Astrocyte (in vitro differentiated cells and primary cell): ENCODE measurements at regions not wholly inside any gene's neighbourhood (a gene's known extent, or its start where the extent isn't known, plus 50 kb on each side); places are given as distances from the start of the nearest gene placed in this dataset.

Source experiments
- EZH2 ChIP-seq: IDR thresholded peaks from 2 replicates; pipeline ENCODE4 v1.6.1; 2012; ENCODE audit warnings: mild to moderate bottlenecking, low read length, inconsistent platforms; ENCODE audit not compliant: insufficient read depth
- TF ChIP-seq, protein P1 (sequence below): IDR thresholded peaks from 2 replicates; pipeline ENCODE4 v1.5.1; 2011; ENCODE audit warnings: low read depth, mild to moderate bottlenecking, inconsistent platforms, low read length, moderate library complexity; ENCODE audit not compliant: insufficient read depth

DNA sequence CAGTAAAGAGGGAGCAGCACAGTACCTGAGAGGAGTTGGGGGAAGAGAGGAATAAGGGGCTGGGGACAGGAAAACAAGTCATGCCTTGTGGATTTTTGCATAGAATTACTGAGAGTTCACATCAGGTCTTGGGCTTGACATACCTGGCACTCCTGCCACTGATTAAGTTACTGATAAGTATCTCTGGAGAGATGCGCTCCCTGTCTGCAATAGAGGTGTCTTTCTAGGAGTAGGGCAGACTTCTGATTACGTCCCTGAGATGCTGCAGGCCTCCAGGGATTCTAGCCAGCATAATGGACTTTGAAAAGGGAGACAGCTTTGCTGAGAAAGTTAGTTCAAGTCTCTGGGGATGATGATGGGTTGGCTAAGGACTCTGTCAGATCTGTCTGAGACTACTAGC, 69.4 kb downstream of the CHRNA1 start:
- TF ChIP-seq, protein P1, sequence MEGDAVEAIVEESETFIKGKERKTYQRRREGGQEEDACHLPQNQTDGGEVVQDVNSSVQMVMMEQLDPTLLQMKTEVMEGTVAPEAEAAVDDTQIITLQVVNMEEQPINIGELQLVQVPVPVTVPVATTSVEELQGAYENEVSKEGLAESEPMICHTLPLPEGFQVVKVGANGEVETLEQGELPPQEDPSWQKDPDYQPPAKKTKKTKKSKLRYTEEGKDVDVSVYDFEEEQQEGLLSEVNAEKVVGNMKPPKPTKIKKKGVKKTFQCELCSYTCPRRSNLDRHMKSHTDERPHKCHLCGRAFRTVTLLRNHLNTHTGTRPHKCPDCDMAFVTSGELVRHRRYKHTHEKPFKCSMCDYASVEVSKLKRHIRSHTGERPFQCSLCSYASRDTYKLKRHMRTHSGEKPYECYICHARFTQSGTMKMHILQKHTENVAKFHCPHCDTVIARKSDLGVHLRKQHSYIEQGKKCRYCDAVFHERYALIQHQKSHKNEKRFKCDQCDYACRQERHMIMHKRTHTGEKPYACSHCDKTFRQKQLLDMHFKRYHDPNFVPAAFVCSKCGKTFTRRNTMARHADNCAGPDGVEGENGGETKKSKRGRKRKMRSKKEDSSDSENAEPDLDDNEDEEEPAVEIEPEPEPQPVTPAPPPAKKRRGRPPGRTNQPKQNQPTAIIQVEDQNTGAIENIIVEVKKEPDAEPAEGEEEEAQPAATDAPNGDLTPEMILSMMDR: no peak
- TF ChIP-seq EZH2: no peak
